Ishikawa (cell line): ENCODE measurements at regions not wholly inside any gene's neighbourhood (a gene's known extent, or its start where the extent isn't known, plus 50 kb on each side); places are given as distances from the start of the nearest gene placed in this dataset.

ENCODE experiments used
- CEBPB ChIP-seq: IDR thresholded peaks from 2 replicates; pipeline ENCODE4 v1.6.1; 2012
- FOXM1 ChIP-seq: IDR thresholded peaks from 2 replicates; pipeline ENCODE4 v1.6.1; 2012; ENCODE audit warnings: low read depth, borderline replicate concordance
- NFIC ChIP-seq: IDR thresholded peaks from 2 replicates; pipeline ENCODE4 v1.6.1; 2012
- RAD21 ChIP-seq: IDR thresholded peaks from 2 replicates; pipeline ENCODE4 v1.6.1; 2012; ENCODE audit warnings: low read depth
- REST ChIP-seq: IDR thresholded peaks from 2 replicates; pipeline ENCODE4 v1.6.1; 2012; ENCODE audit warnings: low read depth, mild to moderate bottlenecking
- TAF1 ChIP-seq: IDR thresholded peaks from 2 replicates; pipeline ENCODE4 v1.6.1; 2012; ENCODE audit warnings: low read depth, mild to moderate bottlenecking
- TCF12 ChIP-seq: IDR thresholded peaks from 2 replicates; pipeline ENCODE4 v1.6.1; 2012; ENCODE audit warnings: low read depth
- TEAD4 ChIP-seq: IDR thresholded peaks from 2 replicates; pipeline ENCODE4 v1.6.1; 2012
- YY1 ChIP-seq: IDR thresholded peaks from 2 replicates; pipeline ENCODE4 v1.6.1; 2012; ENCODE audit warnings: low read depth

GRCh38 chr4:159410891-159411290, 308.0 kb downstream of the RAPGEF2 start:
- TF ChIP-seq CEBPB (no peak), YY1 (no peak), REST (no peak), TAF1 (no peak), FOXM1 (no peak), RAD21 (no peak), NFIC (no peak), TCF12 (no peak), TEAD4 (no peak)
